ENCODE measurements at regions not wholly inside any gene's neighbourhood (a gene's known extent, or its start where the extent isn't known, plus 50 kb on each side); places are given as distances from the start of the nearest gene placed in this dataset.

DNA sequence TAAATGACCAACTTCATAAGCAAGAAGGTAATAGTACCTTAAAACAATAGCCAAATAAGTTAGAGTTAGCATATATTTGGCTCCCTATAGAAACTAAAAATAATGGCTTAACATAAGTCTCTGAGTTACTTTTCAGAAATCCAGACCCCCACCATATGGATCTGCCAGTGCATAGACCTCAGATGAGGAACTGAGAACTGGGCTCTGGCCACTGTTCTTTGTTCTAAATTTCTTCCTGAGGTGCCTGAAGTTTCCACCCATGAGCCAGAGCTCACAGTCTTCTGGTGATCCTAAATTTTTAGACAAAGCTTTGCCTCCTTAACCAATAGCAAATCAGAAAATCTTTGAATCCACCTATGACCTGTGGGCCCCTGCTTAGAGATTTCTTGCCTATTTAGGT is 250.9 kb downstream of the YTHDC2 start:
- Histone ChIP-seq H3K27me3 (ENCODE audit: control insufficient read depth in 2 of 2, insufficient read depth in 2 of 2, low read length in 2 of 2) (no peaks in the 10 kb centered on the region), H3K9ac (ENCODE audit: insufficient read depth in 1 of 2, low read depth in 2 of 2, low read length in 2 of 2) (no peak overlapping the region), H3K4me2 (ENCODE audit: insufficient read depth, low read length) (no peak overlapping the region), H3K4me1 (replicated peaks in 1 of 2; ENCODE audit: control insufficient read depth in 2 of 2, insufficient read depth in 2 of 2, low read length in 2 of 2) (no peaks in the 10 kb centered on the region), H3K4me3 (no peak overlapping the region), H3K9me1 (ENCODE audit: control insufficient read depth, insufficient read depth, low read length) (no peaks in the 10 kb centered on the region), H3K9me3 (replicated peaks; ENCODE audit: control insufficient read depth, insufficient read depth, low read depth, low read length) (peaks cover 3% of the 10 kb centered on the region; the same call in 1 of the 2 replicates), H2AFZ (ENCODE audit: low read depth, low read length) (no peak overlapping the region), H4K20me1 (replicated peaks; ENCODE audit: control insufficient read depth, insufficient read depth, low read length) (no peaks in the 10 kb centered on the region), H3K79me2 (ENCODE audit: control insufficient read depth, insufficient read depth, low read length) (no peaks in the 10 kb centered on the region), H3K27ac (ENCODE audit: extremely low read depth, low read depth, low read length) (no peak overlapping the region), H3K36me3 (ENCODE audit: control insufficient read depth, insufficient read depth, low read length) (no peaks in the 10 kb centered on the region)
- TF ChIP-seq, protein P1, sequence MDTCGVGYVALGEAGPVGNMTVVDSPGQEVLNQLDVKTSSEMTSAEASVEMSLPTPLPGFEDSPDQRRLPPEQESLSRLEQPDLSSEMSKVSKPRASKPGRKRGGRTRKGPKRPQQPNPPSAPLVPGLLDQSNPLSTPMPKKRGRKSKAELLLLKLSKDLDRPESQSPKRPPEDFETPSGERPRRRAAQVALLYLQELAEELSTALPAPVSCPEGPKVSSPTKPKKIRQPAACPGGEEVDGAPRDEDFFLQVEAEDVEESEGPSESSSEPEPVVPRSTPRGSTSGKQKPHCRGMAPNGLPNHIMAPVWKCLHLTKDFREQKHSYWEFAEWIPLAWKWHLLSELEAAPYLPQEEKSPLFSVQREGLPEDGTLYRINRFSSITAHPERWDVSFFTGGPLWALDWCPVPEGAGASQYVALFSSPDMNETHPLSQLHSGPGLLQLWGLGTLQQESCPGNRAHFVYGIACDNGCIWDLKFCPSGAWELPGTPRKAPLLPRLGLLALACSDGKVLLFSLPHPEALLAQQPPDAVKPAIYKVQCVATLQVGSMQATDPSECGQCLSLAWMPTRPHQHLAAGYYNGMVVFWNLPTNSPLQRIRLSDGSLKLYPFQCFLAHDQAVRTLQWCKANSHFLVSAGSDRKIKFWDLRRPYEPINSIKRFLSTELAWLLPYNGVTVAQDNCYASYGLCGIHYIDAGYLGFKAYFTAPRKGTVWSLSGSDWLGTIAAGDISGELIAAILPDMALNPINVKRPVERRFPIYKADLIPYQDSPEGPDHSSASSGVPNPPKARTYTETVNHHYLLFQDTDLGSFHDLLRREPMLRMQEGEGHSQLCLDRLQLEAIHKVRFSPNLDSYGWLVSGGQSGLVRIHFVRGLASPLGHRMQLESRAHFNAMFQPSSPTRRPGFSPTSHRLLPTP (IDR thresholded peaks at IDR 0.05; ENCODE audit: borderline replicate concordance, extremely low read depth, insufficient read length): no peak
- TF ChIP-seq SETDB1 (IDR thresholded peaks at IDR 0.05; ENCODE audit: low read length) (no peak), RFX1 (IDR thresholded peaks at IDR 0.05) (no peak), RBM34 (IDR thresholded peaks at IDR 0.05; ENCODE audit: borderline replicate concordance, insufficient read depth, low read length) (no peak), KLF13 (tag; IDR thresholded peaks at IDR 0.05; ENCODE audit: borderline replicate concordance, low read depth) (no peak), NONO (IDR thresholded peaks at IDR 0.05; ENCODE audit: low read depth in 2 of 2, low read length in 1 of 2) (no peak), CBFA2T3 (IDR thresholded peaks at IDR 0.05) (no peak)
- FAIRE-seq (no peak), ATAC-seq (no peak), DNase-seq (ENCODE audit: extremely low read depth in 1 of 4, low spot score in 3 of 4) (no peak)
- no TSS peak for BruUV-seq (replicated peaks)
- intact Hi-C loops (cut with micrococcal nuclease) (no loop called here), in situ Hi-C loops (cut with MboI) (no loop called here)
- ChIA-PET POLR2A (no interaction called here), CTCF (ENCODE audit: low intra/inter-chr PET ratio) (no interaction called here)
